Astrocyte (in vitro differentiated cells and primary cell): ENCODE measurements at regions not wholly inside any gene's neighbourhood (a gene's known extent, or its start where the extent isn't known, plus 50 kb on each side); places are given as distances from the start of the nearest gene placed in this dataset.

Experiments
- DNase-seq: peaks from one replicate; pipeline ENCODE4 v3.0.0-alpha.2; 2010; ENCODE audit warnings: low read depth
- FAIRE-seq: peaks from 2 replicates; lab custom pipeline; 2011; peaks lifted over from hg19 to GRCh38; lab: Jason Lieb, UNC
- H2AFZ ChIP-seq: 2 replicates; pipeline ENCODE4 v1.6.0; 2012; ENCODE audit warnings: low read depth, low read length, inconsistent platforms
- H3K27ac ChIP-seq: 2 replicates; pipeline ENCODE4 v1.5.1; 2011; ENCODE audit warnings: low read depth, low read length, inconsistent platforms
- H3K27me3 ChIP-seq: 2 replicates; pipeline ENCODE4 v1.6.0; 2011; ENCODE audit warnings: low read length, inconsistent platforms; ENCODE audit not compliant: insufficient read depth
- H3K36me3 ChIP-seq: 2 replicates; pipeline ENCODE4 v1.5.1; 2011; ENCODE audit warnings: low read length, inconsistent platforms; ENCODE audit not compliant: insufficient read depth
- H3K4me1 ChIP-seq: 2 replicates; pipeline ENCODE4 v1.5.1; 2011; ENCODE audit warnings: low read length, inconsistent platforms; ENCODE audit not compliant: insufficient read depth
- H3K4me2 ChIP-seq: 2 replicates; pipeline ENCODE4 v1.6.0; 2012; ENCODE audit warnings: low read length, inconsistent platforms
- H3K4me3 ChIP-seq: 2 replicates; pipeline ENCODE4 v1.5.1; 2011; ENCODE audit warnings: low read depth, mild to moderate bottlenecking, low read length, inconsistent platforms; ENCODE audit not compliant: insufficient read depth
- H3K79me2 ChIP-seq: 2 replicates; pipeline ENCODE4 v1.6.0; 2012; ENCODE audit warnings: mild to moderate bottlenecking, low read length, inconsistent platforms; ENCODE audit not compliant: insufficient read depth
- H3K9ac ChIP-seq: 2 replicates; pipeline ENCODE4 v1.6.0; 2012; ENCODE audit warnings: mild to moderate bottlenecking, low read length, inconsistent platforms
- H3K9me3 ChIP-seq: 2 replicates; pipeline ENCODE4 v1.5.1; 2012; ENCODE audit warnings: low read depth, mild to moderate bottlenecking, low read length, inconsistent platforms; ENCODE audit not compliant: insufficient read depth
- H4K20me1 ChIP-seq: 2 replicates; pipeline ENCODE4 v1.6.0; 2012; ENCODE audit warnings: low read length, inconsistent platforms; ENCODE audit not compliant: insufficient read depth
- H3K27ac Mint-ChIP-seq: one replicate; pipeline ENCODE4 v1.8.0; 2021; ENCODE audit warnings: mild to moderate bottlenecking, mixed read lengths; ENCODE audit not compliant: unreplicated experiment
- H3K27me3 Mint-ChIP-seq: one replicate; pipeline ENCODE4 v1.8.0; 2021; ENCODE audit warnings: low read depth, mixed read lengths; ENCODE audit not compliant: unreplicated experiment
- H3K36me3 Mint-ChIP-seq: one replicate; pipeline ENCODE4 v1.8.0; 2021; ENCODE audit warnings: low read depth, mixed read lengths; ENCODE audit not compliant: unreplicated experiment
- H3K4me1 Mint-ChIP-seq: one replicate; pipeline ENCODE4 v1.8.0; 2021; ENCODE audit warnings: low read depth, mixed read lengths; ENCODE audit not compliant: unreplicated experiment
- H3K4me3 Mint-ChIP-seq: one replicate; pipeline ENCODE4 v1.8.0; 2021; ENCODE audit warnings: mild to moderate bottlenecking, moderate library complexity, mixed read lengths; ENCODE audit not compliant: unreplicated experiment
- H3K9me3 Mint-ChIP-seq: one replicate; pipeline ENCODE4 v1.8.0; 2021; ENCODE audit warnings: mild to moderate bottlenecking, mixed read lengths; ENCODE audit not compliant: unreplicated experiment
- EZH2 ChIP-seq: IDR thresholded peaks from 2 replicates; pipeline ENCODE4 v1.6.1; 2012; ENCODE audit warnings: mild to moderate bottlenecking, low read length, inconsistent platforms; ENCODE audit not compliant: insufficient read depth
- TF ChIP-seq, protein P1 (sequence below): IDR thresholded peaks from 2 replicates; pipeline ENCODE4 v1.5.1; 2011; ENCODE audit warnings: low read depth, mild to moderate bottlenecking, inconsistent platforms, low read length, moderate library complexity; ENCODE audit not compliant: insufficient read depth

DNA sequence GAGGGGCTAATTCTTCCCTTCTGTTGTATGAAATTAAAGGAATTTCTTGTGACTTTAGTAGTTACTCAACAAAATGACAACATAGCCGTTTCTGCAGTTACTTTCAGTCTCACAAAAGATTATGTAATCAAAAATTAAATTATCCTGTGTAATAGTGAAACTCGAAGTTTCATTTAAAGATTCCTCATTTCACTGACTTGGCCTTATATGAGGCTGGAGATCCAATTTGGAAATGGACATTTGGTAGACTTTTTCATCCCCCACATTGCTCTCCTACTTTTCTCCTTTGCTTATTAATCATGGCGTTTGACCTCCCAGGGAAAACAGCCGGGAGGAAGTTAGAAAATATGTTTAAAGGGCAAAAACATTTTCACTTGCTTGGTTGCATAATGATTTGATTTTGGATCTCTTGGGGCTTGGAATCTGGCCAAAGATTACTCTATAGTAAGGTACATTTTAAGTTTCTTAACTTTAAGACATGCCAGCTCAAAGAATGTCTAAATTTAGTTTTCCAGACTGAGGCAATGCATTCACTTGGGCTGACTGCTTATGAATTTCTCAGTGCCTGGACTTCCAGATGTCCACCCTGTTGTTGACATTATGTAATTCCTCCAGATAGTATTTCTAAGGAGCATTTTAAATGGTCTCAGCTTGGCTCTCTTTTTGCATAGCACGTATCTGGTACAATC is 1364.9 kb upstream of the MIR17HG start:
- peak; percentile 46 for DNase-seq
- Mint-ChIP-seq H3K27ac (no peak overlapping the region), H3K27me3 (no peaks in the 10 kb centered on the region), H3K4me1 (peaks cover 6% of the 10 kb centered on the region), H3K36me3 (no peaks in the 10 kb centered on the region), H3K9me3 (no peaks in the 10 kb centered on the region), H3K4me3 (no peak overlapping the region)
- peak overlapping the region; percentile 28 for H2AFZ ChIP-seq
- H3K36me3 ChIP-seq: no peaks in the 10 kb centered on the region
- TF ChIP-seq, protein P1, sequence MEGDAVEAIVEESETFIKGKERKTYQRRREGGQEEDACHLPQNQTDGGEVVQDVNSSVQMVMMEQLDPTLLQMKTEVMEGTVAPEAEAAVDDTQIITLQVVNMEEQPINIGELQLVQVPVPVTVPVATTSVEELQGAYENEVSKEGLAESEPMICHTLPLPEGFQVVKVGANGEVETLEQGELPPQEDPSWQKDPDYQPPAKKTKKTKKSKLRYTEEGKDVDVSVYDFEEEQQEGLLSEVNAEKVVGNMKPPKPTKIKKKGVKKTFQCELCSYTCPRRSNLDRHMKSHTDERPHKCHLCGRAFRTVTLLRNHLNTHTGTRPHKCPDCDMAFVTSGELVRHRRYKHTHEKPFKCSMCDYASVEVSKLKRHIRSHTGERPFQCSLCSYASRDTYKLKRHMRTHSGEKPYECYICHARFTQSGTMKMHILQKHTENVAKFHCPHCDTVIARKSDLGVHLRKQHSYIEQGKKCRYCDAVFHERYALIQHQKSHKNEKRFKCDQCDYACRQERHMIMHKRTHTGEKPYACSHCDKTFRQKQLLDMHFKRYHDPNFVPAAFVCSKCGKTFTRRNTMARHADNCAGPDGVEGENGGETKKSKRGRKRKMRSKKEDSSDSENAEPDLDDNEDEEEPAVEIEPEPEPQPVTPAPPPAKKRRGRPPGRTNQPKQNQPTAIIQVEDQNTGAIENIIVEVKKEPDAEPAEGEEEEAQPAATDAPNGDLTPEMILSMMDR: no peak
- no peak for TF ChIP-seq EZH2
- no peaks in the 10 kb centered on the region for H3K27me3 ChIP-seq
- no peak overlapping the region for H3K27ac ChIP-seq
- no peak overlapping the region for H3K4me3 ChIP-seq
- no peaks in the 10 kb centered on the region for H3K79me2 ChIP-seq
- H3K4me1 ChIP-seq: no peaks in the 10 kb centered on the region
- no peaks in the 10 kb centered on the region for H4K20me1 ChIP-seq
- no peaks in the 10 kb centered on the region for H3K9me3 ChIP-seq
- H3K4me2 ChIP-seq: no peak overlapping the region
- no peak for FAIRE-seq
- no peak overlapping the region for H3K9ac ChIP-seq

DNA sequence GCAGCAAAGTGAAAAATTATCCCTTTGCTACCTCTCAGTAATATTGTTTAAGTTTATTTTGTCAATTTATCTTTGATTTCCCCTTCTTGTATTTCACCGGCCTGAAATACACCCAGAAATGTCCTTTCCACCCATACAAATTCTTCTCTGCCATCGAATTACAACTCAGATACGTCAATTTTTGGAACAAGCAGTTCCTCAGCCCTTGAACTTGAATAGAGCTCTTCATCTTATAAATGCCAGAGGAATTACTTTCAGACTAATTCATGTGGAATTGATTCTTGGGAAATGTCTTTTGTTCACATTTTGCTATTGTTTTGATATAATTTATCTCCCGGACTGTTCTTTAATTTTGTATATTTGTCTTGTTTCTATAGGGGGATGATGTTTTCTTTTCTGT is 1359.3 kb upstream of the MIR17HG start:
- no peak overlapping the region for H3K27ac ChIP-seq
- H3K4me1 Mint-ChIP-seq: no peaks in the 10 kb centered on the region
- DNase-seq (peak; percentile 55), FAIRE-seq (no peak)
- no peak overlapping the region for H3K4me3 ChIP-seq
- H3K4me1 ChIP-seq: no peaks in the 10 kb centered on the region
- H3K27me3 Mint-ChIP-seq: no peaks in the 10 kb centered on the region
- no peak overlapping the region for H3K9ac ChIP-seq
- no peaks in the 10 kb centered on the region for H3K9me3 Mint-ChIP-seq
- no peaks in the 10 kb centered on the region for H3K9me3 ChIP-seq
- H3K36me3 Mint-ChIP-seq: no peaks in the 10 kb centered on the region
- no peaks in the 10 kb centered on the region for H3K79me2 ChIP-seq
- TF ChIP-seq, protein P1: no peak
- no peak for TF ChIP-seq EZH2
- no peaks in the 10 kb centered on the region for H3K36me3 ChIP-seq
- H3K27ac Mint-ChIP-seq: no peak overlapping the region
- H3K27me3 ChIP-seq: no peaks in the 10 kb centered on the region
- H2AFZ ChIP-seq: no peak overlapping the region
- H3K4me2 ChIP-seq: no peak overlapping the region
- H3K4me3 Mint-ChIP-seq: no peak overlapping the region
- no peaks in the 10 kb centered on the region for H4K20me1 ChIP-seq

DNA sequence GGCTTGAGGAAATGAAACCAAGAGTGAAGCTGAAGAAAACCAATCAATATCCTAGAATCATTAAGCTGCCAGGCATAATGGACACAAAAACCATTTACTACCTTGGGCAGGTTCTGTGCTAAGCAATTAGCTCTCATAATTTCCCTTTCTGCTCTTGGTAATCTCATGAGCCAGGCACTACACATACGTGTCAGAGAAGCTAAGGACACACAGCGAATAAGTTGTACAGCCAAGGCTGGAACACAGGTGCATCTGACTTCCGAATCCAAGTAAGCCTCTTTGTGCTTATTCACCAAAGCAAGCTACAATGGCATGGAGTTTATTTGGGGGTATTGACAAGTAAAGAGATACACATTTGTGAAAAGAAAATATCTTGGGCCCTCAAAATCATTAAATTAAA is 1343.9 kb upstream of the MIR17HG start:
- TF ChIP-seq EZH2: no peak
- TF ChIP-seq, protein P1: no peak
- H3K4me3 ChIP-seq: no peak overlapping the region
- peak overlapping the region; percentile 16 for H2AFZ ChIP-seq
- Mint-ChIP-seq H3K27ac (no peak overlapping the region), H3K36me3 (no peaks in the 10 kb centered on the region), H3K9me3 (no peaks in the 10 kb centered on the region), H3K4me1 (no peaks in the 10 kb centered on the region), H3K4me3 (no peak overlapping the region), H3K27me3 (no peaks in the 10 kb centered on the region)
- no peaks in the 10 kb centered on the region for H3K36me3 ChIP-seq
- no peaks in the 10 kb centered on the region for H3K9me3 ChIP-seq
- no peak for DNase-seq
- H3K79me2 ChIP-seq: no peaks in the 10 kb centered on the region
- H3K4me2 ChIP-seq: no peak overlapping the region
- H4K20me1 ChIP-seq: no peaks in the 10 kb centered on the region
- H3K4me1 ChIP-seq: no peaks in the 10 kb centered on the region
- no peaks in the 10 kb centered on the region for H3K27me3 ChIP-seq
- no peak for FAIRE-seq
- no peak overlapping the region for H3K27ac ChIP-seq
- no peak overlapping the region for H3K9ac ChIP-seq
